Kidney (tissue), 13 donors: ENCODE measurements at regions not wholly inside any gene's neighbourhood (a gene's known extent, or its start where the extent isn't known, plus 50 kb on each side); places are given as distances from the start of the nearest gene placed in this dataset.

Experiments
- DNase-seq, 5 donors: peaks; one replicate each; pipeline ENCODE4 v3.0.0-alpha.2; 2013 to 2020
- FAIRE-seq: peaks from 2 replicates; lab custom pipeline; 2012; peaks lifted over from hg19 to GRCh38; lab: Jason Lieb, UNC
- H3K27ac ChIP-seq, 2 donors: one replicate each; pipeline ENCODE4 v1.7.0; 2013; ENCODE audit warnings: low read depth in 2 of 2, low read length in 2 of 2, inconsistent platforms in 1 of 2
- H3K27me3 ChIP-seq: one replicate; pipeline ENCODE4 v1.7.1; 2013; ENCODE audit warnings: low read length, inconsistent platforms; ENCODE audit not compliant: control insufficient read depth, insufficient read depth
- H3K36me3 ChIP-seq, 3 donors: one replicate each; pipeline versions ENCODE4 v1.7.0 to v1.7.1; 2013; ENCODE audit warnings: low read length in 3 of 3, control low read depth in 1 of 3, inconsistent platforms in 1 of 3; ENCODE audit not compliant: insufficient read depth in 3 of 3, control insufficient read depth in 2 of 3
- H3K4me1 ChIP-seq, 3 donors: one replicate each; pipeline versions ENCODE4 v1.7.0 to v1.7.1; 2013; ENCODE audit warnings: low read length in 3 of 3, inconsistent platforms in 1 of 3, low read depth in 1 of 3; ENCODE audit not compliant: control insufficient read depth in 2 of 3, insufficient read depth in 2 of 3
- H3K4me3 ChIP-seq, 3 donors: one replicate each; pipeline versions ENCODE4 v1.7.0 to v1.8.1; 2013; ENCODE audit warnings: low read length in 3 of 3, control low read depth in 1 of 3, inconsistent platforms in 1 of 3
- H3K9ac ChIP-seq, 3 donors: one replicate each; pipeline versions ENCODE4 v1.7.0 to v1.7.1; 2013; ENCODE audit warnings: low read length in 3 of 3, control low read depth in 1 of 3, inconsistent platforms in 1 of 3
- H3K9me3 ChIP-seq, 3 donors: one replicate each; pipeline versions ENCODE4 v1.7.0 to v1.7.1; 2013; ENCODE audit warnings: low read length in 3 of 3, control low read depth in 1 of 3, inconsistent platforms in 1 of 3; ENCODE audit not compliant: control insufficient read depth in 2 of 3, insufficient read depth in 1 of 3
- CTCF ChIP-seq: IDR thresholded peaks from 3 replicates; pipeline ENCODE4 v1.5.1; 2012; ENCODE audit warnings: mild to moderate bottlenecking, moderate library complexity, borderline replicate concordance; ENCODE audit not compliant: insufficient read depth; ENCODE audit errors: extremely low read depth
- intact Hi-C: fragments of 100-400 bp; cut with DNase I; formaldehyde crosslinking; loops from one replicate; pipeline ENCODE4 v1.11.1; 2022
- donor health status: control.
- donor health status: control.
- donor health status: control.
- donor health status: control.
- donor health status: control.
- donor health status: DM: yes; HTN: yes; CAD: no.
- donor health status: Normal renal cell carcinoma (clear cell type).

DNA sequence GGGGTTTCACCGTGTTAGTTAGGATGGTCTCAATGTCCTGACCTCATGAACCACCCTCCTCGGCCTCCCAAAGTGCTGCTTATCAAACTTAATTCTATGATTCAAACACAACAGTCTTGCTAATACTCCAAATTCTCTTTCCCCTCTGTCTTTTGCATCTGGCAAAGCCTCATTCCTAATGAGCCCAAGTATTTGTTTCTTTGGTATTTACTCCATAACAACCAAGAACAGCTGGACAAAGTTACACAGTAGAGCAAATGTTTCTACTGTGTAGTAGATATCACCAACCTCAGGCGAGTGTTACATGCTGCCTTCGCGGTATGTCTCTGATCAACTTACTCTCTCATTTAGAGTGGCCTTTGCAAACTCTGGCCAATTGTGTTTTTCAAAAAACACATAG is 195.8 kb upstream of the KCNN2 start:
- intact Hi-C loops = no loop called here
- no peaks in the 10 kb centered on the region for H3K4me1 ChIP-seq

DNA sequence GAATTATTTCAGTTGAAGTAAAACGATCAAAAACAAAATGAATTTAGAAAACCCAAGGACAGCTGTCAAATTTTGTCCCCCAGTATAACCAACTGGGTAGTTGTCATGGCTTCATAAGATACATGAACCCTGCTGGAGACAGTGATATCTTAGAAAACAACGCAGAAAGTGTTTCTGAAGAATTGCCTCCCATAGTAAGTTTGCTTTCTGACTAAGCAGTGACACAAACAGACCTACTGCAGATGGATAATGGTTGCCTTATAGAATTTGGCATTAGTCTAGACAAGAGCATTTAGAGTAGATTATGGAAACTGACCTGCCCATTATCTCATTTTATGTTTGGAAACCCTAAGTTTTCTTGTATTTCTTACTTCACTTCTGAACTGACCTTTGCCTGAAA is 187.7 kb upstream of the KCNN2 start:
- H3K36me3 ChIP-seq = no peaks in the 10 kb centered on the region
- no peaks in the 10 kb centered on the region for H3K9me3 ChIP-seq
- no peak for TF ChIP-seq CTCF
- intact Hi-C loops = no loop called here
- no peak overlapping the region for H3K27ac ChIP-seq
- H3K4me1 ChIP-seq = no peaks in the 10 kb centered on the region
- H3K27me3 ChIP-seq = no peaks in the 10 kb centered on the region
- H3K4me3 ChIP-seq = no peak overlapping the region
- DNase-seq (no peak), FAIRE-seq (no peak)
- H3K9ac ChIP-seq = no peak overlapping the region

More for the DNA sequence above, 195.8 kb upstream of the KCNN2 start:
- H3K27me3 ChIP-seq = no peaks in the 10 kb centered on the region
- H3K36me3 ChIP-seq = no peaks in the 10 kb centered on the region
- no peak overlapping the region for H3K4me3 ChIP-seq
- TF ChIP-seq CTCF = no peak
- H3K9me3 ChIP-seq = no peaks in the 10 kb centered on the region
- H3K27ac ChIP-seq = no peak overlapping the region
- FAIRE-seq (no peak), DNase-seq (peak in 1 of 5 donors; percentile 62)
- H3K9ac ChIP-seq = no peak overlapping the region

DNA sequence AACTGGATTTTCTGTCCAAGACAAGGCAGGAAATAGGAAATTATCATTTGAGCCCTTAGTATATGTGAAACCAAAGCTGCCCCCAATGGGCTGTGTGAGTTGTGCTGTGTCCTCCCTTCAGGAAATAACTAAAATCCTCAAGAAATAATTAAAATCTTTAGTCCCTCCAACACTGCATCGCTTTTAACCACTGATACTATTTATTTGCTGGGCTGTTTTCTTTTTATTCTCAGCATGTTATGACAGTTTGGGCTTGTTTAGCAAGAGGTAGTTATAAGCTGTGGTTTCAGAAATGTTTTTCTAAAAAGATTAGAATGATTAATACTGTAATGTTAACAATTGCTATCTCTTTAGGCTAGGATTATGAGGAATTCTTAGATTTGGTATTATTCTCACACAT is 187.0 kb upstream of the KCNN2 start:
- no peaks in the 10 kb centered on the region for H3K4me1 ChIP-seq
- no peak for DNase-seq
- H3K4me3 ChIP-seq = no peak overlapping the region
- no peak overlapping the region for H3K27ac ChIP-seq
- H3K27me3 ChIP-seq = no peaks in the 10 kb centered on the region
- intact Hi-C loops = no loop called here
- H3K9ac ChIP-seq = no peak overlapping the region
- no peak for FAIRE-seq
- H3K9me3 ChIP-seq = no peaks in the 10 kb centered on the region
- no peaks in the 10 kb centered on the region for H3K36me3 ChIP-seq
- no peak for TF ChIP-seq CTCF

DNA sequence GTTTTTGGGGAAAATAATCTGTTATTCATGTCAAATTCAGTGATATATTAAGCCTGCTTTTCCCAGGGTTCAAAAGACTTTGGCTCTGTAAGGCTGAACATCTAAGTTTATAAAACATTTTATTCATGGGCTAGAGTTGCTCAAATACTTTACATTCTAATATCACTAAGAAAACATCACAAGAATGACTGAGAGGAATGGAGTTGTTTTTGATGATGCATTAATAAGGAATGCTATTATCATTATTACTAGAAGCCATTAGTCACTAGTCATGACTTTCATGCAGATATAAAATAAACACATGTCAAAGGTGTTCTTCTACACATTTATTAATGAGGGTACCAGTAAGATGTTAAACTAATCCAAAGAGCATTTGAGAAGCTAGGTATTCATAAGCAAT is 185.5 kb upstream of the KCNN2 start:
- intact Hi-C loops = no loop called here
- no peak for TF ChIP-seq CTCF
- no peak overlapping the region for H3K9ac ChIP-seq
- no peak overlapping the region for H3K27ac ChIP-seq
- no peaks in the 10 kb centered on the region for H3K9me3 ChIP-seq
- H3K27me3 ChIP-seq = no peaks in the 10 kb centered on the region
- FAIRE-seq (no peak), DNase-seq (no peak)
- no peaks in the 10 kb centered on the region for H3K36me3 ChIP-seq
- H3K4me1 ChIP-seq = no peaks in the 10 kb centered on the region
- H3K4me3 ChIP-seq = no peak overlapping the region
